ENCODE measurements at regions not wholly inside any gene's neighbourhood (a gene's known extent, or its start where the extent isn't known, plus 50 kb on each side); places are given as distances from the start of the nearest gene placed in this dataset.
"Not testable (repeated sequence)": the region's sequence is repeated elsewhere in the genome, so short reads cannot be mapped to it uniquely, and the experiment has no call there.

DNA sequence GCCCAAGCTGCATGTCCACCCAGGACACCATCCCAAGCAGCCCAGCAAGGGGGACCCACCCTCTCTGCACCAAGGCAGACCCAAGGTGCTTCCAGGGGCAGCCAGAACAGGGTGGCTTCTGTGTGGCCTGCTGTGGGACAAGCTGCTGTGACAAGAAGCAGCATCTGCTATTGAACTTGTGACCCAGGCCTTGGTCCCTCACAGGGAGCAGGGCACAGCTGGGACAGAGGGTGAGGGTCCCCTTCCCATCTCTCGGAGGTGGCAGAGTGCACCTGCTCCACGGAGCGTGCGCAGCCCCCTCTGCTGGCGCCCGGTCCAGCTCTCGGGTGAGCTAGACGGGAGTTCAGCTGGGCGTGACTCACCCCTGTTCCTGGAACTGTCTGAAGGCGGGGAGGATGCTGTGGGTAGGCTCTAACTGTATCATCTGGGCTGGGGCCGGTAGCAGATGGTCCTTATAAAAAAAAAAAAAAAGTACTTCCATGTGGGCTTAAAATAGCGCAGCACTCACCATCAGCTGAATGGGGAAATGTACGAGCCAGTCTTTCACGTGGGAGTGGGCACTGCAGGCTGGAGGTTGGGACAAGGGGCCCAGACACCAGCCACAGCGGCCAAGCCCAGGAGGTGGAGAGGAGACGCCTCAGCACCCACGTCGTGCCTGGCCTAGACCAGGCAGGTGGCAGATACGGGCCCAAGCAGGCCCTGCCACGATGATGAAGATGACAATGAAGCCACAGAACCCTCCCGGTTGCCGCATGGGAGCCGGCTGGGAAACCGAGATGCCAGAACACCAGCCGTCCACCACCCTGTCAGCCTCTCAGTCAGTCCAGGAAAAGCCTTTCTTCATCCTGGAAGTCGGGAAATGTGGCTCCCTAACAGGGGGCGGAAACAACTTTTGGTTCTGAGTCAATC is 136.8 kb upstream of the ID2 start:
- DNase-seq (ENCODE audit: low read depth, low spot score) = no peak

- no peak for DNase-seq (ENCODE audit: low read depth, low spot score)
Measured at GRCh38 chr2:8545695-8546611, 135.9 kb upstream of the ID2 start.

- DNase-seq (ENCODE audit: low read depth, low spot score) = no peak
Measured at GRCh38 chr2:8546612-8547283, 135.1 kb upstream of the ID2 start.

DNA sequence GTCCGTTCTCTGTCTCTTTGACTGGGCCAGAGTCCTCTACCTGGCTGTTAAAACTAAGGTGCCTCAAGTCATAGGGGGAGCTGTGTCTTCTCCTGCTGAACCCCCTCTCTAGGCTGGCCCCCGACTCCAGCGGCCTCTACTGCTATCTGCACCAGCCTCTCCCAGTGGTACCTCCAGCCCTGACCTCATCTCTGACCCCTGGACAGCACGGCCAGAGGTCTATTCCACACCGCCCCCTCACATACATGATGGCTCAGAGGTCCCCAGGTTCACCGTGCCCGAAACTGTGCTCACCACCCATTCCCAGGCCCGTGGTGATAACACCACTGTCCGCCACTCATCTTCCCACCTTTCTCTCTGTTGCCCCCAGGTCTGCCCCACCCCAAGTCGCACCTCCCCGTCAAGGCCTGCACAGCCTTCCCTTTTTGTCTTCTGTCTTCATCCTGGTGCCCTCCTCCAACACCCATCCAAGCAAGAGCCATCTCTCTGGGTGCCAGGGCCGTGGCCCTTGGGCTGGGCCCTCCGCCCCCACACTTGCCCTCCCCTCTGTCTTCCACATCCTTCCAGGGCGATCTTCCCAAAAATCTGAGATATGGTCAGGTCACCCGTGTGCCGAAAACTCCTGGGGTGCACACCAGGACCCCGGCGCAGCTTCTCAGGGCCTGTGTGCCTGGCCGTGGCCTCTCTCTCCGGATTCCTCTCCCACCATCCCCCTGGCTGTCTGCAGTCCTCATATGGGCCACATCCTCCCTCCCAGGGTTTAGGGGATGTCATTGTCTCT is 134.4 kb upstream of the ID2 start:
- no peak for DNase-seq (ENCODE audit: low read depth, low spot score)

DNA sequence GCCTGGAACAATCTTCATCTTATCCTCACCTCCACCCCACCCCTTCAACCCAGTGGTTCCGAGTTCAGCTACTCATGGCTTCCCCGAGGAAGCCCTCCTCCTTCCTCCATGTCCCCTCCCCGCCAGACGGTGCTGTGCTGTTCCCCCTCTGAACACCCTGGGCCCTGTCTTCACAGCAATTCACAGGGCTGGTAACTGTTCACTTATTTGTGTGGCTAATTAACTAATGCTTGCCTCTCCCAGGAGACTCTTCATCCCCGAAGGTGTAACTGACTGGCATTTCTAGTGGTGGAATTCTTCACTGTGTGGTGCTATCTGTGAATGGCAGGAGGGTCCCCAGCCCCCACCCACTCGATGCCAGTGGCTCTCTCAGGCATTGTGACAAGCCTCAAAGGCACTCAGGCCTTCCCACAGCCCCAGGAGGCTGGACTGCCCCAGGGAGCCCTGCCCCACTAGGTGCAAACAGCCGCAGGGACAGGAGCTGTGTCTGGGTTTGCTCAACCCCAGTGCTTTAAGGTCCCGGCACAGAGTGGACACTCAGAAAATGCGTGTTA is 133.7 kb upstream of the ID2 start:
- no peak for DNase-seq (ENCODE audit: low read depth, low spot score)

DNA sequence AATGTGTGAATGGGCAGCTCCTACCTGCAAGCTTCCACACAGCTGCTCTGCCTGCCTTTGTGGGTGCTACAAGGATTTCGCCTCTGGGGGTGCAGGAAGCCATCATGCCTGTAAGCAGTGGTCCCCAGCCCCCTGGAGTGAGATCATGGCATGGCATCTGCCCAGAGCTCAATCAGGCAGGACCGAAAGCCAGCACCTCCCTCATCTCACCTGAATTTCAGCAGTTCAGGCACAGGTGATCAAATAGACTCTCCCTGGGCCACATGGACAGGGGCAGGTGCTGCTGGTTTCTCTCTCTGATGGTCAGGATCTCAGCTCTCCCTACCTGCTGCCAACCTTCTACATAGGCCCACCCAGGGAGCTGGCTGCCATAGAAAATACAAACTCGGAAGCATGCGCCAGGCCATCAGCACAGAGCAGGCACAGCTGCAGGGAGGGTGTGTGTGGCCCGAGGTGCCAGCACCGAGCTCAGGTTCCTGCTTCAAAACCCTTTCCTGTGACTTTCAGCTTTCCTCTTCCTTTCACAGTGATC is 133.2 kb upstream of the ID2 start:
- DNase-seq (ENCODE audit: low read depth, low spot score) = no peak

- no peak for DNase-seq (ENCODE audit: low read depth, low spot score)
Measured at GRCh38 chr2:8549273-8549922, 132.5 kb upstream of the ID2 start.

- DNase-seq (ENCODE audit: low read depth, low spot score) = no peak
Measured at GRCh38 chr2:8549942-8550341, 131.9 kb upstream of the ID2 start.

- DNase-seq (ENCODE audit: low read depth, low spot score) = no peak
Measured at GRCh38 chr2:8550481-8550880, 131.4 kb upstream of the ID2 start.

GRCh38 chr2:8550937-8551621 is 130.8 kb upstream of the ID2 start:
- no peak for DNase-seq (ENCODE audit: low read depth, low spot score)

DNA sequence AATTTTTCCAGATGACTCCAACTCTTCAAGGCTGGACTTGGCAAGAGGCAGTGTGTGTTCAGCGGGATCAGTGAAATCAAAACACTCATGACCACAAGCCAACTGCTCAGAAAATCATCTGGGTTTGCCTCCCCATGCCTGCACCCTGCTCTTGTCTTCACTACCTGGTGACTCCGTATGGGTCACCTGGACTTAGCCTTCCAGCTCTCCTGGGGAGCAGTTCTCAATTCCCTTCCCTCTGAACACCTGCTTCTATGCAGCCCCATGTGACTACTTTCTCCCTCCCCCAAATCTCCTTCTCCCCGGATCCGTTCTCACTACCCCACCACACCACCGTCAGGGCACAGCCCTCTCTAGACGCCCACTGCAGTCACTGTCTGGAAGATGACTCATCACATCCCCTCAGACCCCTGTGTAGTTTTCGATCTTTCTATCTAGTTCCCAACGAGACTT is 130.2 kb upstream of the ID2 start:
- no peak for DNase-seq (ENCODE audit: low read depth, low spot score)

- no peak for DNase-seq (ENCODE audit: low read depth, low spot score)
Measured at GRCh38 chr2:8552293-8552801, 129.5 kb upstream of the ID2 start.

DNA sequence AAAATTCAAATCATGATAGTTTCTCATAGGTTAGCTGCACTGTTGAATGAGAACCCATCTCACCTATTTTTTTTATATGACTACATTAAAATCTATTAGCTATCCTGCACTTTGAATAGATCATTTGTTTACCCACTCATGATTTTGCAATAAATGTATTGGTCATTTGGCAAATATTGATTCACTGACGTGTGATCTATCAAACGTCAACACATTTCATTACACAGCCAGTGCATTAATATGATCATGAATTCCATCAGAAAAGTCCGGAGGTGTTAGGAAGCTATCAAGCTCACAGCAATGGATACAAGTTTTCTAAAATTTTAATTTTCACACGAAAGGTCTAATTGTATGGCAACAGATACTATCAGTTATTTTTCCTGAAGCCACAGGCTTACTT is 128.2 kb upstream of the ID2 start:
- DNase-seq (ENCODE audit: low read depth, low spot score) = no peak

DNA sequence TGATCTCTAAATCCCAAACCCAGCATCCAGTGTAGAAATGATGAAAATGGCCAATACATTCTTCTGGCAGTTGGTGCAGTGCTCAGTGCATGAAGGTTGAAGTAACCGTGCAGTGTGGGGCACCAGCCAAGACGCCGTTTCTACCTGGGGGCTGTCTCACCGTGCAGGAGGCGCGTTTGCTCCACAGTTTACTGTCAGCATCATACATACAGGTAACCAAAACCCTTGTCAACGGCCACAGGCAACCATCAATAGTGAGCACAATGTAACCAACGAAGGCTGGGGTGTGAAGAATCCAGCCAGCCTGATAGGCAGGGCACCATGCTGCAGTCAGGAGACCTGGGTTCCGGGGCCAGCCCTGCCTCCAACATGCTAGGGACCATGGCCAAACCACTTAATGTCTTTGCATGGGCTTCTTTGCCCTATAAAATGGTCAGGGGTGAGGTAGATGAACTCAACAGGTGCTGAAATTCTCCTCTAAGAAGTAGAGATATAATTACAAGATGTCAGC is 127.5 kb upstream of the ID2 start:
- DNase-seq (ENCODE audit: low read depth, low spot score) = no peak

DNA sequence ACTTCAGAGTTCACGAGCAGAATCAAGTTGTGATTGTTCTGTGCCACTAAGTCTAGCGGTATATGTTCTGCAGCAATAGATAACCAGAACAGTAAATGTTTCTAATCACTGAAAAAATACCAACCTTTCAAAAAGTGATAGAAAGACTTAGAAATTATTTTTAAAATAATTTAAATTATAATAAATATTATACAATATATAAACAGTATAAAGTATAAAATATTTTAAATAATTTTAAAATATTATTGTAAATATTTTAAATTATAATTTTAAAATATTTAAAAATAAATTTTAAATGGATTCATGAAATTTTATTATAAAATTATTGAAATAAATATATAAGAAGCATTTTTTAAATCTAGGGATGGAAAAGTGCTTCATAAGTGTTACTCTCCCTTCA is 126.3 kb upstream of the ID2 start:
- DNase-seq (ENCODE audit: low read depth, low spot score) = no peak

- no peak for DNase-seq (ENCODE audit: low read depth, low spot score)
Measured at GRCh38 chr2:8558096-8558495, 123.8 kb upstream of the ID2 start.

- DNase-seq (ENCODE audit: low read depth, low spot score) = no peak
Measured at GRCh38 chr2:8558956-8559355, 122.9 kb upstream of the ID2 start.

- no peak for DNase-seq (ENCODE audit: low read depth, low spot score)
Measured at GRCh38 chr2:8559805-8560204, 122.1 kb upstream of the ID2 start.

DNA sequence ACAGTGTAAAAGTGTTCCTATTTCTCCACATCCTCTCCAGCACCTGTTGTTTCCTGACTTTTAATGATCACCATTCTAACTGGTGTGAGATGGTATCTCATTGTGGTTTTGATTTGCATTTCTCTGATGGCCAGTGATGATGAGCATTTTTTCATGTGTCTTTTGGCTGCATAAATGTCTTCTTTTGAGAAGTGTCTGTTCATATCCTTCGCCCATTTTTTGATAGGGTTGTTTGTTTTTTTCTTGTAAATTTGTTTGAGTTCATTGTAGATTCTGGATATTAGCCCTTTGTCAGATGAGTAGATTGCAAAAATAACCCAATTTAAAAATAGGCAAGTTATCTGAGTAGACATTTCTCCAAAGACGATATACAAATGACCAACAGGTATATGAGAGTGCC is 120.2 kb upstream of the ID2 start:
- DNase-seq (ENCODE audit: low read depth, low spot score) = not testable (repeated sequence)

All from iPS DF 19.7 (cell line).